HepG2 (cell line): ENCODE measurements at regions not wholly inside any gene's neighbourhood (a gene's known extent, or its start where the extent isn't known, plus 50 kb on each side); places are given as distances from the start of the nearest gene placed in this dataset.

Experiments
- SMYD3 ChIP-seq: sonication (generic); formaldehyde crosslinking; IDR thresholded peaks from 2 replicates; pipeline ENCODE4 v1.8.1; 2023; ENCODE audit warnings: mild to moderate bottlenecking, missing genetic modification reagents
- TF ChIP-seq, protein P1 (sequence below), 2 experiments: sonication (generic) in 1 of 2; formaldehyde crosslinking in 1 of 2; IDR thresholded peaks; 2 replicates each; pipeline versions ENCODE4 v1.4.0 to v1.6.1; 2018 to 2020; ENCODE audit warnings: missing genetic modification reagents in 2 of 2, borderline replicate concordance in 1 of 2, low read depth in 1 of 2, mild to moderate bottlenecking in 1 of 2, missing biosample characterization in 1 of 2
- TF ChIP-seq, protein P2 (sequence below): sonication (generic); formaldehyde crosslinking; IDR thresholded peaks from 2 replicates; pipeline ENCODE4 v1.8.0; 2022; ENCODE audit warnings: missing genetic modification reagents, mild to moderate bottlenecking, moderate library complexity, borderline replicate concordance

DNA sequence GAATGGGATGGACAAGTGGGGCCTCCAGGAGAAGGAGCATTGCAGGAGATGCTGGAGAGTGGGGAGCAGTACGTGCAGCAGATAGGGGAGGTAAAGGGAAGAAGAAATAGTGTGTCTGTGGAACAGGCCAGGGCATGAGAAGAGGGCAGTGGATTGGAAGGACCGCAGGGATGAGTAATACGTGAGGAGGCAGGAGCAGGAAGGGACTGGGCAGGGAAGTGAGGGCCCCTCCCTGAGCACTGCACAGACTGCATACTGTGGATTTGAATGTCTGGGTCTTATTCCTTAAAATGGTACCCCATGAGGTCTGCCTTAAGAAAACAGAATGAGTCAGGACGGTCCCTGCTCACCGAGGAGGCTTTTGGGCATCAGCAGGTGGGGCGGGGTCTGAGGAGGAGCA is 210.0 kb upstream of the NDN start:
- TF ChIP-seq, protein P1, sequence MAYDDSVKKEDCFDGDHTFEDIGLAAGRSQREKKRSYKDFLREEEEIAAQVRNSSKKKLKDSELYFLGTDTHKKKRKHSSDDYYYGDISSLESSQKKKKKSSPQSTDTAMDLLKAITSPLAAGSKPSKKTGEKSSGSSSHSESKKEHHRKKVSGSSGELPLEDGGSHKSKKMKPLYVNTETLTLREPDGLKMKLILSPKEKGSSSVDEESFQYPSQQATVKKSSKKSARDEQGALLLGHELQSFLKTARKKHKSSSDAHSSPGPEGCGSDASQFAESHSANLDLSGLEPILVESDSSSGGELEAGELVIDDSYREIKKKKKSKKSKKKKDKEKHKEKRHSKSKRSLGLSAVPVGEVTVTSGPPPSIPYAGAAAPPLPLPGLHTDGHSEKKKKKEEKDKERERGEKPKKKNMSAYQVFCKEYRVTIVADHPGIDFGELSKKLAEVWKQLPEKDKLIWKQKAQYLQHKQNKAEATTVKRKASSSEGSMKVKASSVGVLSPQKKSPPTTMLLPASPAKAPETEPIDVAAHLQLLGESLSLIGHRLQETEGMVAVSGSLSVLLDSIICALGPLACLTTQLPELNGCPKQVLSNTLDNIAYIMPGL (CRISPR knock-in tag; IDR thresholded peaks at IDR 0.05; ENCODE audit: borderline replicate concordance in 1 of 2, low read depth in 1 of 2): no peak
- no peak for TF ChIP-seq SMYD3 (CRISPR knock-in tag)
- TF ChIP-seq, protein P2, sequence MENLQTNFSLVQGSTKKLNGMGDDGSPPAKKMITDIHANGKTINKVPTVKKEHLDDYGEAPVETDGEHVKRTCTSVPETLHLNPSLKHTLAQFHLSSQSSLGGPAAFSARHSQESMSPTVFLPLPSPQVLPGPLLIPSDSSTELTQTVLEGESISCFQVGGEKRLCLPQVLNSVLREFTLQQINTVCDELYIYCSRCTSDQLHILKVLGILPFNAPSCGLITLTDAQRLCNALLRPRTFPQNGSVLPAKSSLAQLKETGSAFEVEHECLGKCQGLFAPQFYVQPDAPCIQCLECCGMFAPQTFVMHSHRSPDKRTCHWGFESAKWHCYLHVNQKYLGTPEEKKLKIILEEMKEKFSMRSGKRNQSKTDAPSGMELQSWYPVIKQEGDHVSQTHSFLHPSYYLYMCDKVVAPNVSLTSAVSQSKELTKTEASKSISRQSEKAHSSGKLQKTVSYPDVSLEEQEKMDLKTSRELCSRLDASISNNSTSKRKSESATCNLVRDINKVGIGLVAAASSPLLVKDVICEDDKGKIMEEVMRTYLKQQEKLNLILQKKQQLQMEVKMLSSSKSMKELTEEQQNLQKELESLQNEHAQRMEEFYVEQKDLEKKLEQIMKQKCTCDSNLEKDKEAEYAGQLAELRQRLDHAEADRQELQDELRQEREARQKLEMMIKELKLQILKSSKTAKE (CRISPR knock-in tag): no peak
